ENCODE measurements at regions not wholly inside any gene's neighbourhood (a gene's known extent, or its start where the extent isn't known, plus 50 kb on each side); places are given as distances from the start of the nearest gene placed in this dataset.

DNA sequence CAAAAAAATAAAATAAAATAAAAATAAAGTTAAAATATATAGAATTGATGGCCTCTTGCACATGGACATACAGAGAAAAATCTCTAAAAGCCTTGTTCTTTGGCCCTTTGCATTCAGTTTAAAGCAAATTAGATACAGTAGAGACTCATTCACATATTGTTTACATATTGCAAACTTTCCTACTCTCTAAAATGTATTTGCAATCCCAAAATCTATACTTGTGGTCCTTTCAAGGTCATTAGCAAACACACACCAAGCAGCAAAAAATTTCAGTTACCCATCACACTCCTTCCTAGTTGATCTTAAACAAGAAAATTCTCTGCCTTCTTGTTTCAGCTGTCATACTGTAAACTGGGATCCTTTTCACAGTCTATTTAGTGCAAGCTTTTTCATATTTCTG is 61.0 kb upstream of the SLC44A3 start:
- ATAC-seq (ENCODE audit: low read depth) (no peak), DNase-seq (no peak)
- TF ChIP-seq RFX5 (IDR thresholded peaks at IDR 0.05; ENCODE audit: low read depth, low read length) = no peak
- TF ChIP-seq NFE2L2 (IDR thresholded peaks at IDR 0.05; ENCODE audit: low read depth, low read length) = no peak
- no peak for TF ChIP-seq CHD1 (IDR thresholded peaks at IDR 0.05; ENCODE audit: low read depth, low read length)
- TF ChIP-seq, protein P1, sequence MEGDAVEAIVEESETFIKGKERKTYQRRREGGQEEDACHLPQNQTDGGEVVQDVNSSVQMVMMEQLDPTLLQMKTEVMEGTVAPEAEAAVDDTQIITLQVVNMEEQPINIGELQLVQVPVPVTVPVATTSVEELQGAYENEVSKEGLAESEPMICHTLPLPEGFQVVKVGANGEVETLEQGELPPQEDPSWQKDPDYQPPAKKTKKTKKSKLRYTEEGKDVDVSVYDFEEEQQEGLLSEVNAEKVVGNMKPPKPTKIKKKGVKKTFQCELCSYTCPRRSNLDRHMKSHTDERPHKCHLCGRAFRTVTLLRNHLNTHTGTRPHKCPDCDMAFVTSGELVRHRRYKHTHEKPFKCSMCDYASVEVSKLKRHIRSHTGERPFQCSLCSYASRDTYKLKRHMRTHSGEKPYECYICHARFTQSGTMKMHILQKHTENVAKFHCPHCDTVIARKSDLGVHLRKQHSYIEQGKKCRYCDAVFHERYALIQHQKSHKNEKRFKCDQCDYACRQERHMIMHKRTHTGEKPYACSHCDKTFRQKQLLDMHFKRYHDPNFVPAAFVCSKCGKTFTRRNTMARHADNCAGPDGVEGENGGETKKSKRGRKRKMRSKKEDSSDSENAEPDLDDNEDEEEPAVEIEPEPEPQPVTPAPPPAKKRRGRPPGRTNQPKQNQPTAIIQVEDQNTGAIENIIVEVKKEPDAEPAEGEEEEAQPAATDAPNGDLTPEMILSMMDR (conservative IDR thresholded peaks at IDR 0.05; ENCODE audit: low read depth, low read length) = no peak
- no peak for TF ChIP-seq MXI1 (IDR thresholded peaks at IDR 0.05; ENCODE audit: borderline replicate concordance, low read depth, low read length)
- no peak for TF ChIP-seq CEBPB (IDR thresholded peaks at IDR 0.05; ENCODE audit: low read depth, low read length)
- no peak for TF ChIP-seq POLR2A (IDR thresholded peaks at IDR 0.05; ENCODE audit: low read depth, low read length)
- no peak for TF ChIP-seq MAZ (IDR thresholded peaks at IDR 0.05; ENCODE audit: borderline replicate concordance, low read depth, low read length)
- TF ChIP-seq BHLHE40 (IDR thresholded peaks at IDR 0.05; ENCODE audit: low read depth, low read length) = no peak
- no peak for TF ChIP-seq FOS (IDR thresholded peaks at IDR 0.05; ENCODE audit: low read depth, low read length)
- TF ChIP-seq, protein P2, sequence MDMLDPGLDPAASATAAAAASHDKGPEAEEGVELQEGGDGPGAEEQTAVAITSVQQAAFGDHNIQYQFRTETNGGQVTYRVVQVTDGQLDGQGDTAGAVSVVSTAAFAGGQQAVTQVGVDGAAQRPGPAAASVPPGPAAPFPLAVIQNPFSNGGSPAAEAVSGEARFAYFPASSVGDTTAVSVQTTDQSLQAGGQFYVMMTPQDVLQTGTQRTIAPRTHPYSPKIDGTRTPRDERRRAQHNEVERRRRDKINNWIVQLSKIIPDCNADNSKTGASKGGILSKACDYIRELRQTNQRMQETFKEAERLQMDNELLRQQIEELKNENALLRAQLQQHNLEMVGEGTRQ (IDR thresholded peaks at IDR 0.05; ENCODE audit: low read depth, low read length) = no peak
- TF ChIP-seq, protein P3, sequence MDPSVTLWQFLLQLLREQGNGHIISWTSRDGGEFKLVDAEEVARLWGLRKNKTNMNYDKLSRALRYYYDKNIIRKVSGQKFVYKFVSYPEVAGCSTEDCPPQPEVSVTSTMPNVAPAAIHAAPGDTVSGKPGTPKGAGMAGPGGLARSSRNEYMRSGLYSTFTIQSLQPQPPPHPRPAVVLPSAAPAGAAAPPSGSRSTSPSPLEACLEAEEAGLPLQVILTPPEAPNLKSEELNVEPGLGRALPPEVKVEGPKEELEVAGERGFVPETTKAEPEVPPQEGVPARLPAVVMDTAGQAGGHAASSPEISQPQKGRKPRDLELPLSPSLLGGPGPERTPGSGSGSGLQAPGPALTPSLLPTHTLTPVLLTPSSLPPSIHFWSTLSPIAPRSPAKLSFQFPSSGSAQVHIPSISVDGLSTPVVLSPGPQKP (IDR thresholded peaks at IDR 0.05; ENCODE audit: borderline replicate concordance, low read depth, low read length) = no peak
- TF ChIP-seq RAD21 (IDR thresholded peaks at IDR 0.05; ENCODE audit: low read length) = no peak
- TF ChIP-seq SMC3 (IDR thresholded peaks at IDR 0.05; ENCODE audit: low read depth, low read length) = no peak
- TF ChIP-seq MAFK (IDR thresholded peaks at IDR 0.05; ENCODE audit: low read depth, low read length) = no peak
- no peak for TF ChIP-seq RCOR1 (IDR thresholded peaks at IDR 0.05; ENCODE audit: insufficient replicate concordance, low read length)
- H3K4me3 ChIP-seq (ENCODE audit: insufficient read depth, low read depth, low read length) = no peak overlapping the region
- H3K36me3 ChIP-seq (ENCODE audit: control insufficient read depth, insufficient read depth, low read length) = no peaks in the 10 kb centered on the region
- H3K56ac ChIP-seq (ENCODE audit: extremely low read depth, insufficient read depth, low read length) = no peak overlapping the region
- H2AK5ac ChIP-seq (ENCODE audit: low read depth, low read length) = no peak overlapping the region
- H3K23ac ChIP-seq (ENCODE audit: low read depth, low read length) = no peak overlapping the region
- POLR2A ChIA-PET (ENCODE audit: unreplicated experiment) = no interaction called here
- H3K4me1 ChIP-seq (ENCODE audit: control insufficient read depth, insufficient read depth, low read length) = peaks cover 19% of the 10 kb centered on the region
- no peak overlapping the region for H2BK5ac ChIP-seq (ENCODE audit: low read depth, low read length, poor library complexity, severe bottlenecking)
- no peak overlapping the region for H3K9ac ChIP-seq (ENCODE audit: low read depth, low read length)
- H2AFZ ChIP-seq (replicated peaks; ENCODE audit: low read length, poor library complexity) = no peak overlapping the region
- H2BK120ac ChIP-seq (ENCODE audit: low read depth, low read length) = no peak overlapping the region
- in situ Hi-C loops (cut with MboI; ENCODE audit: low sequenced_read_pairs) = no loop called here
- H3K27ac ChIP-seq (ENCODE audit: insufficient read depth, low read length) = no peak overlapping the region
- no peak overlapping the region for H3K4me2 ChIP-seq (ENCODE audit: low read depth, low read length)
- no TSS peak for BruUV-seq (replicated peaks)
- intact Hi-C loops (cut with micrococcal nuclease) = no loop called here
- no peak overlapping the region for H4K91ac ChIP-seq (ENCODE audit: insufficient read depth, low read depth, low read length)
- no peaks in the 10 kb centered on the region for H3K9me3 ChIP-seq (ENCODE audit: control insufficient read depth, insufficient read depth, low read length)
- no peak overlapping the region for H4K8ac ChIP-seq (ENCODE audit: low read depth in 2 of 2, low read length in 2 of 2)
- dilution Hi-C loops (cut with HindIII; ENCODE audit: low sequenced_read_pairs, unreplicated experiment) = no loop called here
- H2BK15ac ChIP-seq (ENCODE audit: low read depth, low read length) = no peak overlapping the region
- H3K79me1 ChIP-seq (ENCODE audit: low read depth in 1 of 2, low read length in 2 of 2) = no peaks in the 10 kb centered on the region
- H4K20me1 ChIP-seq (ENCODE audit: insufficient read depth, low read length) = no peaks in the 10 kb centered on the region
- CTCF ChIA-PET = interaction anchor here (0.7 to 1.7 kb wide), 2 partner anchors 326 to 675 kb away, joined by 3 read pairs; no protein-coding TSS in a partner anchor
- H2BK20ac ChIP-seq (ENCODE audit: low read depth, low read length) = no peak overlapping the region
- H3K18ac ChIP-seq (ENCODE audit: low read depth, low read length) = no peak overlapping the region
- H3K4ac ChIP-seq (ENCODE audit: low read depth, low read length) = no peak overlapping the region
- no peaks in the 10 kb centered on the region for H3K27me3 ChIP-seq (ENCODE audit: control insufficient read depth, insufficient read depth, low read length)
- no peak overlapping the region for H4K5ac ChIP-seq (ENCODE audit: low read depth, low read length)
- H3K14ac ChIP-seq (replicated peaks; ENCODE audit: low read depth, low read length) = no peak overlapping the region
- peaks cover 14% of the 10 kb centered on the region for H3K9me1 ChIP-seq (ENCODE audit: insufficient read depth, low read length)
- no peak overlapping the region for H2AK9ac ChIP-seq (replicated peaks; ENCODE audit: low read depth, low read length, poor library complexity)
